ENCODE measurements at regions not wholly inside any gene's neighbourhood (a gene's known extent, or its start where the extent isn't known, plus 50 kb on each side); places are given as distances from the start of the nearest gene placed in this dataset.

DNA sequence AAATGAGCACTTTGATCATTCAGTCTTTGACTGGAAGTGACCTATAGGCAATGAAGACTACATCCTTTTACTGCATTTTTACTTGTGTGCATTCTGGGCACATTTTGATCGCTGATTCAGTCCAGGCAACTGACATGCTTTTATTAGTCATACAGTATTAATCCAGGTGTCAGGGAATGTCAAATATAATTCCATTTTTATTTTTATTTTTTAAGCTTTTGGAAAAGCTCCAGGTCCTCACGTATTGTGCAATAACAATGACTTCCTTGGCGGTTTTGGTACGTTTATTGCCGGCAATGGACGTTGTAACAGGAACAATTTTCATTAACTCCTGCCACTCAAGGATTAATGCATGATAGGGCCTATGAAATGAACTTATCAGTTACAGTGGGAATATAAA lies 302.6 kb upstream of the PTBP2 start:
- TF ChIP-seq, protein P1, sequence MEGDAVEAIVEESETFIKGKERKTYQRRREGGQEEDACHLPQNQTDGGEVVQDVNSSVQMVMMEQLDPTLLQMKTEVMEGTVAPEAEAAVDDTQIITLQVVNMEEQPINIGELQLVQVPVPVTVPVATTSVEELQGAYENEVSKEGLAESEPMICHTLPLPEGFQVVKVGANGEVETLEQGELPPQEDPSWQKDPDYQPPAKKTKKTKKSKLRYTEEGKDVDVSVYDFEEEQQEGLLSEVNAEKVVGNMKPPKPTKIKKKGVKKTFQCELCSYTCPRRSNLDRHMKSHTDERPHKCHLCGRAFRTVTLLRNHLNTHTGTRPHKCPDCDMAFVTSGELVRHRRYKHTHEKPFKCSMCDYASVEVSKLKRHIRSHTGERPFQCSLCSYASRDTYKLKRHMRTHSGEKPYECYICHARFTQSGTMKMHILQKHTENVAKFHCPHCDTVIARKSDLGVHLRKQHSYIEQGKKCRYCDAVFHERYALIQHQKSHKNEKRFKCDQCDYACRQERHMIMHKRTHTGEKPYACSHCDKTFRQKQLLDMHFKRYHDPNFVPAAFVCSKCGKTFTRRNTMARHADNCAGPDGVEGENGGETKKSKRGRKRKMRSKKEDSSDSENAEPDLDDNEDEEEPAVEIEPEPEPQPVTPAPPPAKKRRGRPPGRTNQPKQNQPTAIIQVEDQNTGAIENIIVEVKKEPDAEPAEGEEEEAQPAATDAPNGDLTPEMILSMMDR (conservative IDR thresholded peaks at IDR 0.05; ENCODE audit: low read depth, low read length) = no peak
- no peak for TF ChIP-seq EZH2phosphoT487 (IDR thresholded peaks at IDR 0.05; ENCODE audit: borderline replicate concordance, low read length)
- TF ChIP-seq EZH2 (IDR thresholded peaks at IDR 0.05; ENCODE audit: low read length, unreplicated experiment) = no peak
